GM23338 (cell line): ENCODE measurements at regions not wholly inside any gene's neighbourhood (a gene's known extent, or its start where the extent isn't known, plus 50 kb on each side); places are given as distances from the start of the nearest gene placed in this dataset.

ENCODE experiments used
- ATAC-seq: fragments of 200-7000 bp; cut with Tn5 transposase; 3 replicates; pipeline ENCODE4 v1.9.1; 2020
- DNase-seq: peaks from one replicate; pipeline ENCODE4 v3.0.0-alpha.2; 2015; ENCODE audit warnings: low spot score
- H2AFZ ChIP-seq: fragments of 200-600 bp; sonication (generic); 2 replicates; pipeline ENCODE4 v1.8.0; 2016; ENCODE audit warnings: antibody characterized with exemption, mild to moderate bottlenecking, moderate library complexity
- H3F3A ChIP-seq: fragments of 200-600 bp; sonication (generic); replicated peaks from 2 replicates; pipeline ENCODE4 v1.8.0; 2017; ENCODE audit warnings: antibody characterized with exemption, mixed run types, low read depth
- H3K27ac ChIP-seq: fragments of 200-600 bp; sonication (generic); 2 replicates; pipeline ENCODE4 v1.6.1; 2016; ENCODE audit warnings: low read depth
- H3K27me3 ChIP-seq: fragments of 200-600 bp; sonication (generic); 2 replicates; pipeline ENCODE4 v1.8.0; 2016; ENCODE audit warnings: mild to moderate bottlenecking, mixed run types, moderate library complexity; ENCODE audit not compliant: insufficient read depth
- H3K36me3 ChIP-seq: fragments of 200-600 bp; sonication (generic); 2 replicates; pipeline ENCODE4 v1.8.0; 2016; ENCODE audit warnings: mild to moderate bottlenecking; ENCODE audit not compliant: insufficient read depth
- H3K4me1 ChIP-seq: fragments of 200-600 bp; sonication (generic); 2 replicates; pipeline ENCODE4 v1.8.0; 2016; ENCODE audit warnings: mild to moderate bottlenecking, moderate library complexity; ENCODE audit not compliant: insufficient read depth
- H3K4me2 ChIP-seq: fragments of 200-600 bp; sonication (generic); 2 replicates; pipeline ENCODE4 v1.7.1; 2017; ENCODE audit warnings: mixed run types
- H3K4me3 ChIP-seq: fragments of 200-600 bp; sonication (generic); 2 replicates; pipeline ENCODE4 v1.6.1; 2016; ENCODE audit warnings: mixed run types
- H3K79me2 ChIP-seq: fragments of 200-600 bp; sonication (generic); replicated peaks from 2 replicates; pipeline ENCODE4 v1.8.0; 2017; ENCODE audit warnings: mild to moderate bottlenecking; ENCODE audit not compliant: insufficient read depth
- H3K9me2 ChIP-seq: fragments of 200-600 bp; sonication (generic); 2 replicates; pipeline ENCODE4 v1.8.0; 2017; ENCODE audit not compliant: insufficient read depth
- H4K20me1 ChIP-seq: fragments of 200-600 bp; sonication (generic); replicated peaks from 2 replicates; pipeline ENCODE4 v1.8.0; 2017; ENCODE audit warnings: mild to moderate bottlenecking; ENCODE audit not compliant: insufficient read depth
- H3K27ac Mint-ChIP-seq: 2 replicates; pipeline ENCODE4 v1.8.0; 2020; ENCODE audit warnings: inconsistent platforms, mild to moderate bottlenecking, moderate library complexity, mixed read lengths
- H3K27me3 Mint-ChIP-seq: 3 replicates; pipeline ENCODE4 v1.8.0; 2022; ENCODE audit warnings: low read depth, mild to moderate bottlenecking, moderate library complexity, mixed read lengths, inconsistent platforms; ENCODE audit not compliant: insufficient read depth, poor library complexity
- H3K36me3 Mint-ChIP-seq: 3 replicates; pipeline ENCODE4 v1.8.0; 2021; ENCODE audit warnings: low read depth, mild to moderate bottlenecking, inconsistent platforms, moderate library complexity, mixed read lengths
- H3K4me1 Mint-ChIP-seq: 3 replicates; pipeline ENCODE4 v1.8.0; 2020; ENCODE audit warnings: mild to moderate bottlenecking, inconsistent platforms, mixed read lengths
- H3K4me3 Mint-ChIP-seq: 3 replicates; pipeline ENCODE4 v1.8.0; 2021; ENCODE audit warnings: moderate library complexity, mild to moderate bottlenecking, inconsistent platforms, mixed read lengths
- H3K9me3 Mint-ChIP-seq: 3 replicates; pipeline ENCODE4 v1.8.0; 2020; ENCODE audit warnings: moderate library complexity, mild to moderate bottlenecking, inconsistent platforms, mixed read lengths
- CREB1 ChIP-seq: fragments of 250-450 bp; sonication (Bioruptor Pico); IDR thresholded peaks from 2 replicates; pipeline ENCODE4 v1.5.0; 2020; ENCODE audit warnings: low read depth, mild to moderate bottlenecking, moderate library complexity
- CTCF ChIP-seq, 2 experiments: fragments of 200-600 bp in 1 of 2; sonication (generic) in 1 of 2; conservative IDR thresholded peaks; 2 replicates each; pipeline versions ENCODE4 v1.5.1 to v1.6.1; 2016 to 2017; ENCODE audit warnings: antibody characterized with exemption in 2 of 2, low read depth in 2 of 2, mild to moderate bottlenecking in 2 of 2, moderate library complexity in 1 of 2
- ETS1 ChIP-seq: IDR thresholded peaks from 2 replicates; pipeline ENCODE4 v1.6.1; 2016; ENCODE audit warnings: antibody characterized with exemption
- EZH2 ChIP-seq: fragments of 200-600 bp; sonication (generic); IDR thresholded peaks from one replicate; pipeline ENCODE4 v1.8.0; 2017; ENCODE audit warnings: antibody characterized with exemption, mild to moderate bottlenecking, low read depth; ENCODE audit not compliant: unreplicated experiment
- EZH2phosphoT487 ChIP-seq: fragments of 200-600 bp; sonication (generic); IDR thresholded peaks from one replicate; pipeline ENCODE4 v1.8.1; 2018; ENCODE audit warnings: antibody characterized with exemption; ENCODE audit not compliant: unreplicated experiment
- JUNB ChIP-seq: IDR thresholded peaks from one replicate; pipeline ENCODE4 v1.6.1; 2016; ENCODE audit warnings: antibody characterized with exemption; ENCODE audit not compliant: unreplicated experiment
- NANOG ChIP-seq: IDR thresholded peaks from 2 replicates; pipeline ENCODE4 v1.6.1; 2016; ENCODE audit warnings: antibody characterized with exemption, borderline replicate concordance
- POLR2AphosphoS5 ChIP-seq: IDR thresholded peaks from 2 replicates; pipeline ENCODE4 v1.6.1; 2016; ENCODE audit warnings: antibody characterized with exemption, low read depth
- STAT1 ChIP-seq: IDR thresholded peaks from one replicate; pipeline ENCODE4 v1.6.1; 2016; ENCODE audit warnings: antibody characterized with exemption; ENCODE audit not compliant: unreplicated experiment
- ZNF114 ChIP-seq: fragments of 250-450 bp; sonication (Bioruptor Pico); IDR thresholded peaks from 2 replicates; pipeline ENCODE4 v1.5.0; 2020; ENCODE audit warnings: mild to moderate bottlenecking, moderate library complexity
- ZNF331 ChIP-seq: fragments of 250-450 bp; sonication (Bioruptor Pico); IDR thresholded peaks from 2 replicates; pipeline ENCODE4 v1.5.0; 2020; ENCODE audit warnings: low read depth, mild to moderate bottlenecking, moderate library complexity
- ZNF462 ChIP-seq: fragments of 250-450 bp; sonication (Bioruptor Pico); IDR thresholded peaks from 2 replicates; pipeline ENCODE4 v1.5.0; 2020; ENCODE audit warnings: mild to moderate bottlenecking, moderate library complexity
- TF ChIP-seq, protein P1 (sequence below): IDR thresholded peaks from one replicate; pipeline ENCODE4 v1.6.1; 2018; ENCODE audit warnings: antibody characterized with exemption; ENCODE audit not compliant: unreplicated experiment

DNA sequence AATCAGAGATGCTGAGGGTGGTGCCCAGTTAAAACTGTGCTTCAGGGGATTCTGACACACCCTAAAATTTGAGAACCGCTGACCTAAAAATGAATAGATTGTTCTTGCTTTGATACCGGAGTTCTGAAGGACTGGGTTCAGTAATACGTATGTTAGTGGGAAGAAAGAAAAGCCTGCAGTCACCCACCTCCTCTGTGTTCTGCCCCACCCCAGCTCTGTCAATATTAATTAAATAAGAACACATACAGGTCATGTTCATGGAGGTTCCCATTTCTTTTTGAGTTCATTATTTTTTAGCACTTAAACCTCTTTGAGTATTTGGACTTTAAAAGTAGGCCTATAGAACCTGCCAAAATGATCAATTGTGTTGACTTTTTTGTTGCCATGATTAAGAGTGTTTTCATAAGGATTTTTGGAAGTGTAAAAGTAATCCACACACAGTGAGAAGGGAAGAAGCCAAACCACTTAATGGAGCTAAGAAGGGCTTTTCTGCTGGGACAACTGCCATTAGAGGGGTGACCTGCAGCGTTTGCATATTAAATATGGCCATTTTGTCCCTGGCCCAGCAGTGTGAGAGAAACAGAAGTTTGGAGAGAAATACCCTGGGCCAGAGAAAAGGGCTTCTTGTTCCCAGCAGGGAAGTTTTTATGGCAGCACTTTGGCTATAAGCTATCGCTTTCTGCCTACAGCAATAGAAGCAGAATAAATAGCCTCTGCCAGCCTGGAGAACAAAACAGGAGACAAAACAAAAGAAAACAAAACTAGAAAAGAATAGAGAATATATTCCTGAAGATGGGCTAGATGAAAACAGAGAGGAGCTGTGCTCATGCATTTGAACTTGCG is 80.7 kb upstream of the RNF152 start:
- no peaks in the 10 kb centered on the region for H3K9me3 Mint-ChIP-seq
- Histone ChIP-seq H3K36me3 (no peaks in the 10 kb centered on the region; the same call in 1 of the 2 replicates), H3K4me1 (no peaks in the 10 kb centered on the region), H3K27ac (no peak overlapping the region), H3F3A (no peaks in the 10 kb centered on the region), H3K27me3 (no peaks in the 10 kb centered on the region), H4K20me1 (no peaks in the 10 kb centered on the region), H3K4me3 (no peak overlapping the region), H2AFZ (no peak overlapping the region), H3K4me2 (no peak overlapping the region), H3K79me2 (no peaks in the 10 kb centered on the region), H3K9me2 (no peaks in the 10 kb centered on the region)
- no peak for TF ChIP-seq JUNB
- no peak for TF ChIP-seq EZH2
- no peak for TF ChIP-seq NANOG
- TF ChIP-seq ZNF462 (CRISPR knock-in tag), result no peak
- no peak for TF ChIP-seq EZH2phosphoT487
- TF ChIP-seq, protein P1, sequence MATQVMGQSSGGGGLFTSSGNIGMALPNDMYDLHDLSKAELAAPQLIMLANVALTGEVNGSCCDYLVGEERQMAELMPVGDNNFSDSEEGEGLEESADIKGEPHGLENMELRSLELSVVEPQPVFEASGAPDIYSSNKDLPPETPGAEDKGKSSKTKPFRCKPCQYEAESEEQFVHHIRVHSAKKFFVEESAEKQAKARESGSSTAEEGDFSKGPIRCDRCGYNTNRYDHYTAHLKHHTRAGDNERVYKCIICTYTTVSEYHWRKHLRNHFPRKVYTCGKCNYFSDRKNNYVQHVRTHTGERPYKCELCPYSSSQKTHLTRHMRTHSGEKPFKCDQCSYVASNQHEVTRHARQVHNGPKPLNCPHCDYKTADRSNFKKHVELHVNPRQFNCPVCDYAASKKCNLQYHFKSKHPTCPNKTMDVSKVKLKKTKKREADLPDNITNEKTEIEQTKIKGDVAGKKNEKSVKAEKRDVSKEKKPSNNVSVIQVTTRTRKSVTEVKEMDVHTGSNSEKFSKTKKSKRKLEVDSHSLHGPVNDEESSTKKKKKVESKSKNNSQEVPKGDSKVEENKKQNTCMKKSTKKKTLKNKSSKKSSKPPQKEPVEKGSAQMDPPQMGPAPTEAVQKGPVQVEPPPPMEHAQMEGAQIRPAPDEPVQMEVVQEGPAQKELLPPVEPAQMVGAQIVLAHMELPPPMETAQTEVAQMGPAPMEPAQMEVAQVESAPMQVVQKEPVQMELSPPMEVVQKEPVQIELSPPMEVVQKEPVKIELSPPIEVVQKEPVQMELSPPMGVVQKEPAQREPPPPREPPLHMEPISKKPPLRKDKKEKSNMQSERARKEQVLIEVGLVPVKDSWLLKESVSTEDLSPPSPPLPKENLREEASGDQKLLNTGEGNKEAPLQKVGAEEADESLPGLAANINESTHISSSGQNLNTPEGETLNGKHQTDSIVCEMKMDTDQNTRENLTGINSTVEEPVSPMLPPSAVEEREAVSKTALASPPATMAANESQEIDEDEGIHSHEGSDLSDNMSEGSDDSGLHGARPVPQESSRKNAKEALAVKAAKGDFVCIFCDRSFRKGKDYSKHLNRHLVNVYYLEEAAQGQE, result no peak
- TF ChIP-seq CREB1 (CRISPR knock-in tag), result no peak
- no peak for TF ChIP-seq POLR2AphosphoS5
- TF ChIP-seq STAT1, result no peak
- no peak for TF ChIP-seq ZNF114 (CRISPR knock-in tag)
- no peak for TF ChIP-seq ETS1
- no peak for TF ChIP-seq CTCF (conservative IDR thresholded peaks at IDR 0.05; ENCODE audit: low read depth in 2 of 2)
- TF ChIP-seq ZNF331, result no peak
- no peak overlapping the region for H3K4me3 Mint-ChIP-seq
- H3K27me3 Mint-ChIP-seq, result no peaks in the 10 kb centered on the region
- no peak overlapping the region for H3K27ac Mint-ChIP-seq
- ATAC-seq (no peak), DNase-seq (no peak)
- H3K4me1 Mint-ChIP-seq, result peaks cover 5% of the 10 kb centered on the region; the same call in 2 of the 3 replicates
- no peaks in the 10 kb centered on the region for H3K36me3 Mint-ChIP-seq
